GM12864 (cell line): ENCODE measurements at regions not wholly inside any gene's neighbourhood (a gene's known extent, or its start where the extent isn't known, plus 50 kb on each side); places are given as distances from the start of the nearest gene placed in this dataset.

Source experiments
- DNase-seq: peaks from one replicate; pipeline ENCODE4 v3.0.0-alpha.2; 2011; ENCODE audit warnings: low read depth
- H3K4me3 ChIP-seq: 2 replicates; pipeline ENCODE4 v1.5.1; 2011; ENCODE audit warnings: mild to moderate bottlenecking, low read depth, low read length, control low read depth
- CTCF ChIP-seq: IDR thresholded peaks from 2 replicates; pipeline ENCODE4 v1.5.1; 2011; ENCODE audit warnings: low read depth, mild to moderate bottlenecking, moderate library complexity, low read length, control low read depth, inconsistent platforms; ENCODE audit errors: missing control alignments

GRCh38 chr5:7000310-7000709 lies 287.1 kb downstream of the TENT4A start:
- H3K4me3 ChIP-seq = no peak overlapping the region
- no peak for DNase-seq
- no peak for TF ChIP-seq CTCF

- no peak for TF ChIP-seq CTCF
- no peak overlapping the region for H3K4me3 ChIP-seq
- no peak for DNase-seq
These were observed 297.4 kb downstream of the TENT4A start for GRCh38 chr5:7010591-7010990.

GRCh38 chr5:7012057-7012456 lies 298.8 kb downstream of the TENT4A start:
- no peak overlapping the region for H3K4me3 ChIP-seq
- no peak for DNase-seq
- TF ChIP-seq CTCF = no peak

GRCh38 chr5:7014611-7015010 lies 301.4 kb downstream of the TENT4A start:
- no peak for DNase-seq
- no peak for TF ChIP-seq CTCF
- H3K4me3 ChIP-seq = no peak overlapping the region

GRCh38 chr5:7015586-7016256 lies 302.5 kb downstream of the TENT4A start:
- no peak for DNase-seq
- TF ChIP-seq CTCF = peak; percentile 13
- H3K4me3 ChIP-seq = no peak overlapping the region

- H3K4me3 ChIP-seq = no peak overlapping the region
- DNase-seq = no peak
- no peak for TF ChIP-seq CTCF
These were observed 303.9 kb downstream of the TENT4A start for GRCh38 chr5:7016999-7017747.
